ENCODE measurements at regions not wholly inside any gene's neighbourhood (a gene's known extent, or its start where the extent isn't known, plus 50 kb on each side); places are given as distances from the start of the nearest gene placed in this dataset.

- Histone ChIP-seq H4K20me1 (ENCODE audit: insufficient read depth) (no peaks in the 10 kb centered on the region), H3K27me3 (ENCODE audit: insufficient read depth, low read depth, low read length) (no peaks in the 10 kb centered on the region), H2AFZ (ENCODE audit: low read depth, low read length) (no peak overlapping the region), H3F3A (ENCODE audit: insufficient read depth, low read length, poor library complexity, severe bottlenecking) (no peaks in the 10 kb centered on the region), H3K4me2 (ENCODE audit: low read length) (no peak overlapping the region), H3K9ac (ENCODE audit: low read length) (no peak overlapping the region), H3K27ac (ENCODE audit: low read length) (no peak overlapping the region), H3K36me3 (ENCODE audit: insufficient read depth, low read length) (no peaks in the 10 kb centered on the region), H3K4me3 (ENCODE audit: low read length) (no peak overlapping the region), H3K79me2 (replicated peaks; ENCODE audit: insufficient read depth, low read length) (no peaks in the 10 kb centered on the region), H3K9me2 (ENCODE audit: insufficient read depth, low read length) (no peaks in the 10 kb centered on the region), H3K9me3 (ENCODE audit: low read length) (no peaks in the 10 kb centered on the region)
- TF ChIP-seq RAD21 (conservative IDR thresholded peaks at IDR 0.05) (no peak), POLR2AphosphoS5 (IDR thresholded peaks at IDR 0.05) (no peak), MXI1 (conservative IDR thresholded peaks at IDR 0.05; ENCODE audit: poor library complexity, severe bottlenecking) (no peak), TAF1 (IDR thresholded peaks at IDR 0.05; ENCODE audit: low read depth) (no peak), EZH2 (IDR thresholded peaks at IDR 0.05; ENCODE audit: borderline replicate concordance, insufficient read depth, low read length, poor library complexity, severe bottlenecking) (no peak), SMC3 (conservative IDR thresholded peaks at IDR 0.05; ENCODE audit: poor library complexity) (no peak), EP300 (conservative IDR thresholded peaks at IDR 0.05; ENCODE audit: poor library complexity, severe bottlenecking) (no peak)
- TF ChIP-seq, protein P1, sequence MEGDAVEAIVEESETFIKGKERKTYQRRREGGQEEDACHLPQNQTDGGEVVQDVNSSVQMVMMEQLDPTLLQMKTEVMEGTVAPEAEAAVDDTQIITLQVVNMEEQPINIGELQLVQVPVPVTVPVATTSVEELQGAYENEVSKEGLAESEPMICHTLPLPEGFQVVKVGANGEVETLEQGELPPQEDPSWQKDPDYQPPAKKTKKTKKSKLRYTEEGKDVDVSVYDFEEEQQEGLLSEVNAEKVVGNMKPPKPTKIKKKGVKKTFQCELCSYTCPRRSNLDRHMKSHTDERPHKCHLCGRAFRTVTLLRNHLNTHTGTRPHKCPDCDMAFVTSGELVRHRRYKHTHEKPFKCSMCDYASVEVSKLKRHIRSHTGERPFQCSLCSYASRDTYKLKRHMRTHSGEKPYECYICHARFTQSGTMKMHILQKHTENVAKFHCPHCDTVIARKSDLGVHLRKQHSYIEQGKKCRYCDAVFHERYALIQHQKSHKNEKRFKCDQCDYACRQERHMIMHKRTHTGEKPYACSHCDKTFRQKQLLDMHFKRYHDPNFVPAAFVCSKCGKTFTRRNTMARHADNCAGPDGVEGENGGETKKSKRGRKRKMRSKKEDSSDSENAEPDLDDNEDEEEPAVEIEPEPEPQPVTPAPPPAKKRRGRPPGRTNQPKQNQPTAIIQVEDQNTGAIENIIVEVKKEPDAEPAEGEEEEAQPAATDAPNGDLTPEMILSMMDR (IDR thresholded peaks at IDR 0.05; ENCODE audit: poor library complexity, severe bottlenecking), result no peak
- TF ChIP-seq, protein P2, sequence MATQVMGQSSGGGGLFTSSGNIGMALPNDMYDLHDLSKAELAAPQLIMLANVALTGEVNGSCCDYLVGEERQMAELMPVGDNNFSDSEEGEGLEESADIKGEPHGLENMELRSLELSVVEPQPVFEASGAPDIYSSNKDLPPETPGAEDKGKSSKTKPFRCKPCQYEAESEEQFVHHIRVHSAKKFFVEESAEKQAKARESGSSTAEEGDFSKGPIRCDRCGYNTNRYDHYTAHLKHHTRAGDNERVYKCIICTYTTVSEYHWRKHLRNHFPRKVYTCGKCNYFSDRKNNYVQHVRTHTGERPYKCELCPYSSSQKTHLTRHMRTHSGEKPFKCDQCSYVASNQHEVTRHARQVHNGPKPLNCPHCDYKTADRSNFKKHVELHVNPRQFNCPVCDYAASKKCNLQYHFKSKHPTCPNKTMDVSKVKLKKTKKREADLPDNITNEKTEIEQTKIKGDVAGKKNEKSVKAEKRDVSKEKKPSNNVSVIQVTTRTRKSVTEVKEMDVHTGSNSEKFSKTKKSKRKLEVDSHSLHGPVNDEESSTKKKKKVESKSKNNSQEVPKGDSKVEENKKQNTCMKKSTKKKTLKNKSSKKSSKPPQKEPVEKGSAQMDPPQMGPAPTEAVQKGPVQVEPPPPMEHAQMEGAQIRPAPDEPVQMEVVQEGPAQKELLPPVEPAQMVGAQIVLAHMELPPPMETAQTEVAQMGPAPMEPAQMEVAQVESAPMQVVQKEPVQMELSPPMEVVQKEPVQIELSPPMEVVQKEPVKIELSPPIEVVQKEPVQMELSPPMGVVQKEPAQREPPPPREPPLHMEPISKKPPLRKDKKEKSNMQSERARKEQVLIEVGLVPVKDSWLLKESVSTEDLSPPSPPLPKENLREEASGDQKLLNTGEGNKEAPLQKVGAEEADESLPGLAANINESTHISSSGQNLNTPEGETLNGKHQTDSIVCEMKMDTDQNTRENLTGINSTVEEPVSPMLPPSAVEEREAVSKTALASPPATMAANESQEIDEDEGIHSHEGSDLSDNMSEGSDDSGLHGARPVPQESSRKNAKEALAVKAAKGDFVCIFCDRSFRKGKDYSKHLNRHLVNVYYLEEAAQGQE (IDR thresholded peaks at IDR 0.05; ENCODE audit: borderline replicate concordance), result no peak
Measured at GRCh38 chr7:85634951-85635350, 448.1 kb upstream of the SEMA3D start.

DNA sequence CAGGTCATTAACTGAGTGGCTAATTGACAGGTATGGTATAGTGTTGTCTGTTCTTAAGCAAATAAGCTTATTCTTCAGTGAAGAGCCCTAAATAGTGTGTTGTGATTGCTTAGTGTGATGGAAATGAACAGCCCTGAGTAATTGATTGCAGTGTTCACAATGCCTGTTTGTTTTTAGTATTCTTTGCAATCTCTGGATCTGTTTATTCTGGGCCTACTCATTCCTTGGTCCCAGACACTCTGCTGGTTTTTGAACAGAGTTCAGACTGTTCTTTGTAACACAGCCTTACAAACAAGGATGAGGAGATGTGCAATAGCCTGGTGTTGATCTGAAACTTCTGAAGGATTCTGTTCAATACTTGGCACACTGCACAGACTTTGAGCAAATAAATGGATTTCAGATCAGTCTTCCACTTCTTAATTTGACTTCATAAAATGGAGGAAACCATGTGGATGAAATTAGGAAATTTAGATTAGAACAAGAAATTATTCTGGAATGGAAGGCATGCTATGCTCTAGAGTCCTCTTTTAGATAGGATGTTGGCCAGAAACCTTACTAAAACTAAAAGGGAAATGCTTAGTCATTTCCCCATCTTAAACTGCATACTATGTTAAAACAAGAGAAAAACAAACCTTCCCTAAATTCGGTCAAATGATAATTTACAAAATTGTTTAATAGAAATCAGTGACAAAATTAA lies 444.2 kb upstream of the SEMA3D start:
- no peaks in the 10 kb centered on the region for H3K9me2 ChIP-seq (ENCODE audit: insufficient read depth, low read length)
- H3K4me2 ChIP-seq (ENCODE audit: low read length), result no peak overlapping the region
- no peak overlapping the region for H3K27ac ChIP-seq (ENCODE audit: low read length)
- H3K4me3 ChIP-seq (ENCODE audit: low read length), result no peak overlapping the region
- no peaks in the 10 kb centered on the region for H3K79me2 ChIP-seq (replicated peaks; ENCODE audit: insufficient read depth, low read length)
- H4K20me1 ChIP-seq (ENCODE audit: insufficient read depth), result no peaks in the 10 kb centered on the region
- H3K27me3 ChIP-seq (ENCODE audit: insufficient read depth, low read depth, low read length), result no peaks in the 10 kb centered on the region
- H3F3A ChIP-seq (ENCODE audit: insufficient read depth, low read length, poor library complexity, severe bottlenecking), result no peaks in the 10 kb centered on the region
- TF ChIP-seq, protein P2 (IDR thresholded peaks at IDR 0.05; ENCODE audit: borderline replicate concordance), result no peak
- no peak for TF ChIP-seq EP300 (conservative IDR thresholded peaks at IDR 0.05; ENCODE audit: poor library complexity, severe bottlenecking)
- no peak for TF ChIP-seq EZH2 (IDR thresholded peaks at IDR 0.05; ENCODE audit: borderline replicate concordance, insufficient read depth, low read length, poor library complexity, severe bottlenecking)
- TF ChIP-seq SMC3 (conservative IDR thresholded peaks at IDR 0.05; ENCODE audit: poor library complexity), result no peak
- TF ChIP-seq MXI1 (conservative IDR thresholded peaks at IDR 0.05; ENCODE audit: poor library complexity, severe bottlenecking), result no peak
- no peak for TF ChIP-seq POLR2AphosphoS5 (IDR thresholded peaks at IDR 0.05)
- TF ChIP-seq TAF1 (IDR thresholded peaks at IDR 0.05; ENCODE audit: low read depth), result no peak
- no peak for TF ChIP-seq RAD21 (conservative IDR thresholded peaks at IDR 0.05)
- TF ChIP-seq, protein P1 (IDR thresholded peaks at IDR 0.05; ENCODE audit: poor library complexity, severe bottlenecking), result no peak
- H3K9me3 ChIP-seq (ENCODE audit: low read length), result no peaks in the 10 kb centered on the region
- H2AFZ ChIP-seq (ENCODE audit: low read depth, low read length), result no peak overlapping the region
- H3K9ac ChIP-seq (ENCODE audit: low read length), result no peak overlapping the region
- no peaks in the 10 kb centered on the region for H3K36me3 ChIP-seq (ENCODE audit: insufficient read depth, low read length)
